ENCODE measurements at regions not wholly inside any gene's neighbourhood (a gene's known extent, or its start where the extent isn't known, plus 50 kb on each side); places are given as distances from the start of the nearest gene placed in this dataset.
"Not testable (repeated sequence)": the region's sequence is repeated elsewhere in the genome, so short reads cannot be mapped to it uniquely, and the experiment has no call there.

GRCh38 chr4:111267786-111268185 is 644.9 kb upstream of the PITX2 start:
- no peak for DNase-seq
- H3K27me3 ChIP-seq, result no peaks in the 10 kb centered on the region
- H3K36me3 ChIP-seq, result no peaks in the 10 kb centered on the region
- H3K9me3 ChIP-seq, result no peaks in the 10 kb centered on the region
- no peak overlapping the region for H3K4me3 ChIP-seq

- H3K27me3 ChIP-seq, result no peaks in the 10 kb centered on the region
- no peaks in the 10 kb centered on the region for H3K36me3 ChIP-seq
- no peak for DNase-seq
- H3K4me3 ChIP-seq, result no peak overlapping the region
- H3K9me3 ChIP-seq, result no peaks in the 10 kb centered on the region
Observed at GRCh38 chr4:111268769-111269414, 646.0 kb upstream of the PITX2 start.

GRCh38 chr4:111269439-111269838 is 646.6 kb upstream of the PITX2 start:
- H3K36me3 ChIP-seq, result no peaks in the 10 kb centered on the region
- no peaks in the 10 kb centered on the region for H3K27me3 ChIP-seq
- DNase-seq, result no peak
- H3K4me3 ChIP-seq, result no peak overlapping the region
- no peaks in the 10 kb centered on the region for H3K9me3 ChIP-seq

GRCh38 chr4:111274060-111274459 is 651.2 kb upstream of the PITX2 start:
- H3K36me3 ChIP-seq, result no peaks in the 10 kb centered on the region
- no peaks in the 10 kb centered on the region for H3K27me3 ChIP-seq
- H3K9me3 ChIP-seq, result no peaks in the 10 kb centered on the region
- no peak overlapping the region for H3K4me3 ChIP-seq
- DNase-seq, result no peak

GRCh38 chr4:111274486-111274885 is 651.6 kb upstream of the PITX2 start:
- Histone ChIP-seq H3K4me3 (no peak overlapping the region), H3K9me3 (no peaks in the 10 kb centered on the region), H3K36me3 (no peaks in the 10 kb centered on the region), H3K27me3 (no peaks in the 10 kb centered on the region)
- DNase-seq, result no peak

GRCh38 chr4:111281219-111281618 is 658.3 kb upstream of the PITX2 start:
- Histone ChIP-seq H3K36me3 (no peaks in the 10 kb centered on the region), H3K9me3 (no peaks in the 10 kb centered on the region), H3K4me3 (no peak overlapping the region), H3K27me3 (no peaks in the 10 kb centered on the region)
- DNase-seq, result no peak

- no peaks in the 10 kb centered on the region for H3K36me3 ChIP-seq
- H3K27me3 ChIP-seq, result no peaks in the 10 kb centered on the region
- no peak for DNase-seq
- no peak overlapping the region for H3K4me3 ChIP-seq
- no peaks in the 10 kb centered on the region for H3K9me3 ChIP-seq
Observed at GRCh38 chr4:111282035-111282434, 659.2 kb upstream of the PITX2 start.

GRCh38 chr4:111283066-111283677 is 660.3 kb upstream of the PITX2 start:
- no peaks in the 10 kb centered on the region for H3K27me3 ChIP-seq
- peak; percentile 8 for DNase-seq
- H3K36me3 ChIP-seq, result no peaks in the 10 kb centered on the region
- H3K4me3 ChIP-seq, result no peak overlapping the region
- H3K9me3 ChIP-seq, result no peaks in the 10 kb centered on the region

GRCh38 chr4:111296466-111296865 is 673.6 kb upstream of the PITX2 start:
- H3K4me3 ChIP-seq, result no peak overlapping the region
- no peak for DNase-seq
- no peaks in the 10 kb centered on the region for H3K9me3 ChIP-seq
- H3K27me3 ChIP-seq, result no peaks in the 10 kb centered on the region
- H3K36me3 ChIP-seq, result no peaks in the 10 kb centered on the region

GRCh38 chr4:111303806-111304205 is 680.9 kb upstream of the PITX2 start:
- DNase-seq, result no peak
- Histone ChIP-seq H3K9me3 (no peaks in the 10 kb centered on the region), H3K27me3 (no peaks in the 10 kb centered on the region), H3K36me3 (no peaks in the 10 kb centered on the region), H3K4me3 (no peak overlapping the region)

GRCh38 chr4:111323496-111323895 is 700.6 kb upstream of the PITX2 start:
- no peaks in the 10 kb centered on the region for H3K9me3 ChIP-seq
- H3K36me3 ChIP-seq, result no peaks in the 10 kb centered on the region
- no peak overlapping the region for H3K4me3 ChIP-seq
- H3K27me3 ChIP-seq, result no peaks in the 10 kb centered on the region
- DNase-seq, result no peak

- no peaks in the 10 kb centered on the region for H3K36me3 ChIP-seq
- H3K27me3 ChIP-seq, result no peaks in the 10 kb centered on the region
- no peak overlapping the region for H3K4me3 ChIP-seq
- H3K9me3 ChIP-seq, result no peaks in the 10 kb centered on the region
- no peak for DNase-seq
Observed at GRCh38 chr4:111323916-111324315, 701.0 kb upstream of the PITX2 start.

GRCh38 chr4:111326450-111326849 is 703.6 kb upstream of the PITX2 start:
- DNase-seq, result no peak
- H3K9me3 ChIP-seq, result no peaks in the 10 kb centered on the region
- no peaks in the 10 kb centered on the region for H3K36me3 ChIP-seq
- no peaks in the 10 kb centered on the region for H3K27me3 ChIP-seq
- no peak overlapping the region for H3K4me3 ChIP-seq

GRCh38 chr4:111330786-111331185 is 707.9 kb upstream of the PITX2 start:
- no peak for DNase-seq
- Histone ChIP-seq H3K9me3 (no peaks in the 10 kb centered on the region), H3K4me3 (no peak overlapping the region), H3K36me3 (no peaks in the 10 kb centered on the region), H3K27me3 (no peaks in the 10 kb centered on the region)

GRCh38 chr4:111334361-111334760 is 711.5 kb upstream of the PITX2 start:
- no peak for DNase-seq
- H3K27me3 ChIP-seq, result no peaks in the 10 kb centered on the region
- H3K9me3 ChIP-seq, result no peaks in the 10 kb centered on the region
- no peaks in the 10 kb centered on the region for H3K36me3 ChIP-seq
- H3K4me3 ChIP-seq, result no peak overlapping the region

GRCh38 chr4:111337186-111337876 is 714.5 kb upstream of the PITX2 start:
- H3K9me3 ChIP-seq, H3K4me3 ChIP-seq, H3K36me3 ChIP-seq, DNase-seq, H3K27me3 ChIP-seq: not testable (repeated sequence)

- no peaks in the 10 kb centered on the region for H3K9me3 ChIP-seq
- no peaks in the 10 kb centered on the region for H3K36me3 ChIP-seq
- DNase-seq, result no peak
- H3K27me3 ChIP-seq, result no peaks in the 10 kb centered on the region
- no peak overlapping the region for H3K4me3 ChIP-seq
Observed at GRCh38 chr4:111359602-111360001, 736.7 kb upstream of the PITX2 start.

GRCh38 chr4:111360906-111361305 is 738.0 kb upstream of the PITX2 start:
- no peak for DNase-seq
- no peaks in the 10 kb centered on the region for H3K27me3 ChIP-seq
- H3K9me3 ChIP-seq, result no peaks in the 10 kb centered on the region
- no peaks in the 10 kb centered on the region for H3K36me3 ChIP-seq
- no peak overlapping the region for H3K4me3 ChIP-seq

Measured in MG63 (cell line).